GM12865 (cell line): ENCODE measurements at regions not wholly inside any gene's neighbourhood (a gene's known extent, or its start where the extent isn't known, plus 50 kb on each side); places are given as distances from the start of the nearest gene placed in this dataset.
"Not testable (repeated sequence)": the region's sequence is repeated elsewhere in the genome, so short reads cannot be mapped to it uniquely, and the experiment has no call there.

Experiments
- DNase-seq: peaks from one replicate; pipeline ENCODE4 v3.0.0; 2010; ENCODE audit warnings: low read depth
- H3K4me3 ChIP-seq: 2 replicates; pipeline ENCODE4 v1.5.1; 2011; ENCODE audit warnings: mild to moderate bottlenecking, low read depth, low read length, control low read depth
- CTCF ChIP-seq: IDR thresholded peaks from 2 replicates; pipeline ENCODE4 v1.5.1; 2011; ENCODE audit warnings: low read length, control low read depth, low read depth, inconsistent platforms; ENCODE audit not compliant: insufficient read depth; ENCODE audit errors: missing control alignments

- TF ChIP-seq CTCF: no peak
- no peak for DNase-seq
- no peak overlapping the region for H3K4me3 ChIP-seq
Observed at GRCh38 chr3:26089249-26089648, 299.4 kb downstream of the OXSM start.

- no peak for DNase-seq
- no peak for TF ChIP-seq CTCF
- H3K4me3 ChIP-seq: no peak overlapping the region
Observed at GRCh38 chr3:26090589-26090988, 300.7 kb downstream of the OXSM start.

GRCh38 chr3:26091096-26091495 lies 301.2 kb downstream of the OXSM start:
- TF ChIP-seq CTCF: no peak
- DNase-seq: no peak
- H3K4me3 ChIP-seq: no peak overlapping the region

- no peak overlapping the region for H3K4me3 ChIP-seq
- TF ChIP-seq CTCF: no peak
- DNase-seq: no peak
Observed at GRCh38 chr3:26091626-26092025, 301.7 kb downstream of the OXSM start.

GRCh38 chr3:26097111-26097510 lies 307.2 kb downstream of the OXSM start:
- not testable (repeated sequence) for H3K4me3 ChIP-seq, DNase-seq

- no peak overlapping the region for H3K4me3 ChIP-seq
- no peak for DNase-seq
- no peak for TF ChIP-seq CTCF
Observed at GRCh38 chr3:26099692-26100091, 309.8 kb downstream of the OXSM start.

- no peak for TF ChIP-seq CTCF
- DNase-seq: no peak
- no peak overlapping the region for H3K4me3 ChIP-seq
Observed at GRCh38 chr3:26100176-26100575, 310.3 kb downstream of the OXSM start.

- TF ChIP-seq CTCF: no peak
- no peak for DNase-seq
- no peak overlapping the region for H3K4me3 ChIP-seq
Observed at GRCh38 chr3:26102376-26102775, 312.5 kb downstream of the OXSM start.
